Panc1 (cell line): ENCODE measurements at regions not wholly inside any gene's neighbourhood (a gene's known extent, or its start where the extent isn't known, plus 50 kb on each side); places are given as distances from the start of the nearest gene placed in this dataset.

Source experiments
- ATAC-seq: fragments of 200-7000 bp; cut with Tn5 transposase; 2 replicates; pipeline ENCODE4 v1.9.1; 2020; ENCODE audit warnings: mild to moderate bottlenecking, moderate library complexity
- BruUV-seq: library from RNA; stranded (reverse); fragments of 400-500 nt; replicated peaks from 2 replicates; lab custom pipeline; 2021; lab: Mats Ljungman, UMichigan
- CTCF ChIA-PET: fragments of 300-600 bp; sonication (Branson Sonifier 250); formaldehyde crosslinking; loops from one replicate; lab custom pipeline; 2022; ENCODE audit warnings: antibody characterized with exemption; lab: Charles Lee
- POLR2A ChIA-PET: fragments of 300-600 bp; sonication (Branson Sonifier 250); formaldehyde crosslinking; loops from one replicate; lab custom pipeline; 2022; ENCODE audit warnings: antibody characterized with exemption; lab: Charles Lee
- DNase-seq: peaks from one replicate; pipeline ENCODE4 v3.0.0-alpha.2; 2010; ENCODE audit warnings: low read depth, low spot score
- H3K27ac ChIP-seq: 2 replicates; pipeline ENCODE4 v1.5.1; 2011; ENCODE audit warnings: mild to moderate bottlenecking, low read length, inconsistent platforms
- H3K27me3 ChIP-seq: fragments of 200-500 bp; sonication (Bioruptor generic); 2 replicates; pipeline ENCODE4 v1.6.0; 2014; ENCODE audit warnings: low read length, inconsistent platforms; ENCODE audit not compliant: control insufficient read depth, insufficient read depth
- H3K36me3 ChIP-seq: fragments of 200-500 bp; sonication (Bioruptor generic); 2 replicates; pipeline ENCODE4 v1.5.1; 2014; ENCODE audit warnings: inconsistent platforms, mild to moderate bottlenecking, low read length, moderate library complexity; ENCODE audit not compliant: control insufficient read depth, insufficient read depth
- H3K4me1 ChIP-seq: 2 replicates; pipeline ENCODE4 v1.5.1; 2011; ENCODE audit warnings: inconsistent platforms, mild to moderate bottlenecking, low read length, moderate library complexity; ENCODE audit not compliant: control insufficient read depth, insufficient read depth
- H3K4me3 ChIP-seq, 2 experiments: 2 replicates each; pipeline ENCODE4 v1.5.1; 2011 to 2012; ENCODE audit warnings: low read depth in 2 of 2, low read length in 2 of 2, mild to moderate bottlenecking in 2 of 2, inconsistent platforms in 1 of 2, moderate library complexity in 1 of 2
- H3K9me3 ChIP-seq: fragments of 200-500 bp; sonication (Bioruptor generic); 2 replicates; pipeline ENCODE4 v1.5.1; 2014; ENCODE audit warnings: low read depth, mild to moderate bottlenecking, inconsistent platforms, low read length, moderate library complexity; ENCODE audit not compliant: control insufficient read depth, insufficient read depth
- POLR2AphosphoS5 ChIP-seq: IDR thresholded peaks from 2 replicates; pipeline ENCODE4 v1.6.1; 2012; ENCODE audit warnings: mild to moderate bottlenecking, low read depth, low read length, moderate library complexity
- REST ChIP-seq, 2 experiments: IDR thresholded peaks; 2 replicates each; pipeline ENCODE4 v1.6.1; 2011 to 2012; ENCODE audit warnings: low read depth in 2 of 2, control low read depth in 1 of 2, low read length in 1 of 2, mild to moderate bottlenecking in 1 of 2, moderate library complexity in 1 of 2; ENCODE audit not compliant: insufficient read depth in 1 of 2
- SIN3A ChIP-seq: IDR thresholded peaks from 2 replicates; pipeline ENCODE4 v1.6.1; 2012; ENCODE audit warnings: low read depth, mild to moderate bottlenecking, low read length, moderate library complexity, borderline replicate concordance; ENCODE audit not compliant: insufficient read depth
- TCF7L2 ChIP-seq: IDR thresholded peaks from 2 replicates; pipeline ENCODE4 v1.6.1; 2011; ENCODE audit warnings: mild to moderate bottlenecking, low read depth, low read length, inconsistent platforms
- in situ Hi-C: cut with HindIII; loops from 2 replicates; pipeline ENCODE4 v1.10.0; 2016; ENCODE audit warnings: low sequenced_read_pairs, low pct_unique_long_range_greater_than_20kb
- intact Hi-C: fragments of 100-400 bp; cut with micrococcal nuclease; formaldehyde crosslinking; loops from one replicate; pipeline ENCODE4 v1.10.0; 2022; ENCODE audit not compliant: unreplicated experiment
- TF ChIP-seq, protein P1 (sequence below): fragments of 450-650 bp; IDR thresholded peaks from 2 replicates; pipeline ENCODE4 v1.5.1; 2017; ENCODE audit warnings: mild to moderate bottlenecking

GRCh38 chr11:33514079-33514925 is 186.3 kb downstream of the C11orf91 start:
- H3K36me3 ChIP-seq = no peaks in the 10 kb centered on the region
- no TSS peak for BruUV-seq
- H3K9me3 ChIP-seq = no peaks in the 10 kb centered on the region
- H3K4me3 ChIP-seq = no peak overlapping the region
- H3K4me1 ChIP-seq = no peaks in the 10 kb centered on the region
- ChIA-PET CTCF (no interaction called here), POLR2A (no interaction called here)
- ATAC-seq = no peak
- TF ChIP-seq SIN3A = no peak
- TF ChIP-seq, protein P1, sequence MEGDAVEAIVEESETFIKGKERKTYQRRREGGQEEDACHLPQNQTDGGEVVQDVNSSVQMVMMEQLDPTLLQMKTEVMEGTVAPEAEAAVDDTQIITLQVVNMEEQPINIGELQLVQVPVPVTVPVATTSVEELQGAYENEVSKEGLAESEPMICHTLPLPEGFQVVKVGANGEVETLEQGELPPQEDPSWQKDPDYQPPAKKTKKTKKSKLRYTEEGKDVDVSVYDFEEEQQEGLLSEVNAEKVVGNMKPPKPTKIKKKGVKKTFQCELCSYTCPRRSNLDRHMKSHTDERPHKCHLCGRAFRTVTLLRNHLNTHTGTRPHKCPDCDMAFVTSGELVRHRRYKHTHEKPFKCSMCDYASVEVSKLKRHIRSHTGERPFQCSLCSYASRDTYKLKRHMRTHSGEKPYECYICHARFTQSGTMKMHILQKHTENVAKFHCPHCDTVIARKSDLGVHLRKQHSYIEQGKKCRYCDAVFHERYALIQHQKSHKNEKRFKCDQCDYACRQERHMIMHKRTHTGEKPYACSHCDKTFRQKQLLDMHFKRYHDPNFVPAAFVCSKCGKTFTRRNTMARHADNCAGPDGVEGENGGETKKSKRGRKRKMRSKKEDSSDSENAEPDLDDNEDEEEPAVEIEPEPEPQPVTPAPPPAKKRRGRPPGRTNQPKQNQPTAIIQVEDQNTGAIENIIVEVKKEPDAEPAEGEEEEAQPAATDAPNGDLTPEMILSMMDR = no peak
- TF ChIP-seq POLR2AphosphoS5 = no peak
- no peak for TF ChIP-seq REST (IDR thresholded peaks at IDR 0.05; ENCODE audit: insufficient read depth in 1 of 2, low read depth in 2 of 2, low read length in 1 of 2)
- TF ChIP-seq TCF7L2 = no peak
- intact Hi-C loops = no loop called here
- H3K27me3 ChIP-seq = no peaks in the 10 kb centered on the region
- no peak for DNase-seq
- in situ Hi-C loops = no loop called here
- H3K27ac ChIP-seq = no peak overlapping the region

- Histone ChIP-seq H3K4me1 (no peaks in the 10 kb centered on the region), H3K9me3 (no peaks in the 10 kb centered on the region), H3K36me3 (no peaks in the 10 kb centered on the region), H3K27me3 (no peaks in the 10 kb centered on the region), H3K27ac (no peak overlapping the region), H3K4me3 (no peak overlapping the region)
- no peak for ATAC-seq
- in situ Hi-C loops = no loop called here
- ChIA-PET CTCF (no interaction called here), POLR2A (no interaction called here)
- intact Hi-C loops = no loop called here
- no peak for DNase-seq
- BruUV-seq = no TSS peak
- no peak for TF ChIP-seq TCF7L2
- TF ChIP-seq, protein P1 = no peak
- no peak for TF ChIP-seq REST (IDR thresholded peaks at IDR 0.05; ENCODE audit: insufficient read depth in 1 of 2, low read depth in 2 of 2, low read length in 1 of 2)
- no peak for TF ChIP-seq SIN3A
- TF ChIP-seq POLR2AphosphoS5 = no peak
Measured at GRCh38 chr11:33509632-33510031, 191.0 kb downstream of the C11orf91 start.
